Trophoblast cell (in vitro differentiated cells and primary cell): ENCODE measurements at regions not wholly inside any gene's neighbourhood (a gene's known extent, or its start where the extent isn't known, plus 50 kb on each side); places are given as distances from the start of the nearest gene placed in this dataset.
"Not testable (repeated sequence)": the region's sequence is repeated elsewhere in the genome, so short reads cannot be mapped to it uniquely, and the experiment has no call there.

ENCODE experiments used
- DNase-seq, 2 donors: peaks; one replicate each; pipeline ENCODE4 v3.0.0-alpha.2; 2016
- H2AFZ ChIP-seq: 2 replicates; pipeline ENCODE4 v1.6.1; 2013; ENCODE audit warnings: low read length, moderate library complexity, mild to moderate bottlenecking; ENCODE audit not compliant: insufficient read depth, poor library complexity
- H2AK5ac ChIP-seq: 2 replicates; pipeline ENCODE4 v1.6.1; 2013; ENCODE audit warnings: mild to moderate bottlenecking, low read length
- H2BK120ac ChIP-seq: 2 replicates; pipeline ENCODE4 v1.6.1; 2013; ENCODE audit warnings: low read length, mild to moderate bottlenecking, moderate library complexity; ENCODE audit not compliant: insufficient read depth, poor library complexity
- H2BK12ac ChIP-seq: 2 replicates; pipeline ENCODE4 v1.6.1; 2013; ENCODE audit warnings: mild to moderate bottlenecking, low read length, moderate library complexity
- H2BK5ac ChIP-seq: 2 replicates; pipeline ENCODE4 v1.6.1; 2013; ENCODE audit warnings: low read length, low read depth, moderate library complexity, mild to moderate bottlenecking; ENCODE audit not compliant: poor library complexity
- H3K14ac ChIP-seq: 2 replicates; pipeline ENCODE4 v1.6.1; 2013; ENCODE audit warnings: mild to moderate bottlenecking, low read length
- H3K18ac ChIP-seq: 2 replicates; pipeline ENCODE4 v1.6.1; 2013; ENCODE audit warnings: mild to moderate bottlenecking, low read length
- H3K23ac ChIP-seq: 2 replicates; pipeline ENCODE4 v1.6.1; 2013; ENCODE audit warnings: low read length
- H3K27ac ChIP-seq: 2 replicates; pipeline ENCODE4 v1.5.1; 2013; ENCODE audit warnings: low read depth, mild to moderate bottlenecking, inconsistent platforms, low read length, moderate library complexity
- H3K27me3 ChIP-seq: 2 replicates; pipeline ENCODE4 v1.6.1; 2013; ENCODE audit warnings: inconsistent platforms, mild to moderate bottlenecking, low read length, moderate library complexity; ENCODE audit not compliant: insufficient read depth
- H3K36me3 ChIP-seq, 2 experiments: 1 replicate in 1 of 2; 2 replicates in 1 of 2; pipeline ENCODE4 v1.6.1; 2013; ENCODE audit warnings: low read length in 2 of 2, mild to moderate bottlenecking in 2 of 2, moderate library complexity in 1 of 2; ENCODE audit not compliant: insufficient read depth in 2 of 2, control insufficient read depth in 1 of 2
- H3K4ac ChIP-seq: 2 replicates; pipeline ENCODE4 v1.6.1; 2013; ENCODE audit warnings: low read depth, mild to moderate bottlenecking, low read length, moderate library complexity
- H3K4me1 ChIP-seq, 2 experiments: 1 replicate in 1 of 2; 2 replicates in 1 of 2; pipeline ENCODE4 v1.6.1; 2013; ENCODE audit warnings: low read length in 2 of 2, mild to moderate bottlenecking in 2 of 2, moderate library complexity in 1 of 2; ENCODE audit not compliant: insufficient read depth in 2 of 2, control insufficient read depth in 1 of 2
- H3K4me2 ChIP-seq: 2 replicates; pipeline ENCODE4 v1.6.1; 2013; ENCODE audit warnings: inconsistent platforms, mild to moderate bottlenecking, low read length, moderate library complexity
- H3K4me3 ChIP-seq: 2 replicates; pipeline ENCODE4 v1.5.1; 2013; ENCODE audit warnings: mild to moderate bottlenecking, low read depth, low read length, inconsistent platforms
- H3K79me1 ChIP-seq: one replicate; pipeline ENCODE4 v1.6.1; 2013; ENCODE audit warnings: low read length
- H3K79me2 ChIP-seq: 2 replicates; pipeline ENCODE4 v1.6.1; 2013; ENCODE audit warnings: low read length, mild to moderate bottlenecking; ENCODE audit not compliant: control insufficient read depth, insufficient read depth, poor library complexity
- H3K9ac ChIP-seq: 2 replicates; pipeline ENCODE4 v1.6.1; 2013; ENCODE audit warnings: mild to moderate bottlenecking, low read length
- H3K9me3 ChIP-seq: 2 replicates; pipeline ENCODE4 v1.6.1; 2013; ENCODE audit warnings: low read depth, mild to moderate bottlenecking, control low read depth, inconsistent platforms, low read length; ENCODE audit not compliant: insufficient read depth
- H4K12ac ChIP-seq: 2 replicates; pipeline ENCODE4 v1.6.1; 2013; ENCODE audit warnings: low read depth, mild to moderate bottlenecking, low read length, moderate library complexity
- H4K8ac ChIP-seq: 2 replicates; pipeline ENCODE4 v1.6.1; 2013; ENCODE audit warnings: low read depth, mild to moderate bottlenecking, low read length, moderate library complexity
- H4K91ac ChIP-seq: one replicate; pipeline ENCODE4 v1.6.1; 2013; ENCODE audit warnings: low read depth, mild to moderate bottlenecking, low read length, moderate library complexity
- WGBS: extraction: QIAGEN DNeasy Blood & Tissue Kit; methylation state at CpG from one replicate; pipeline ENCODE4 v1.1.7; 2013; ENCODE audit warnings: missing lambda C conversion rate; ENCODE audit not compliant: insufficient read length, insufficient coverage; ENCODE audit errors: extremely low coverage; 5-methylcytosine and 5-hydroxymethylcytosine counted together

DNA sequence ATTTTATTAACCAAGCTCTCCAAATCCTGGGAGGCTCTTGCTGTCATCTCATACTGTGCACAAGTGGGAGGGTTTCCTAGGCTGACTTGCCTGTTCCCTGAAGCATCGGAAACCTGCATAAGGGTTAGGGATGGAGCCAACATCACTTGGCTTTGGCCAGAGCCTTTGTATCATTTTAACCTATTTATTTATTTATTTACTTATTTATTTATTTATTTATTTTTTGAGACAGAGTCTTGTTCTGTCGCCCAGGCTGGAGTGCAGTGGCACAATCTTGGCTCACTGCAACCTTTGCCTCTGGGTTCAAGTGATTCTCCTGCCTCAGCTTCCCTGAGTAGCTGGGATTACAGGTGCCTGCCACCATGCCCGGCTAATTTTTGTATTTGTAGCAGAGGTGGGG lies 645.9 kb downstream of the TYW1 start:
- H3K79me2 ChIP-seq, H3K27ac ChIP-seq, H4K12ac ChIP-seq, H2BK120ac ChIP-seq, DNase-seq, H3K18ac ChIP-seq, H2AFZ ChIP-seq, H3K36me3 ChIP-seq, H2BK5ac ChIP-seq, H3K4ac ChIP-seq, H4K91ac ChIP-seq, H3K9ac ChIP-seq, H3K4me3 ChIP-seq, H3K14ac ChIP-seq, H3K4me2 ChIP-seq, H3K23ac ChIP-seq, H3K9me3 ChIP-seq, H3K79me1 ChIP-seq, H2AK5ac ChIP-seq, H4K8ac ChIP-seq, H3K27me3 ChIP-seq, H2BK12ac ChIP-seq, H3K4me1 ChIP-seq: not testable (repeated sequence)
- no CpG with 5 or more reads among the region's 3 CpGs for WGBS

DNA sequence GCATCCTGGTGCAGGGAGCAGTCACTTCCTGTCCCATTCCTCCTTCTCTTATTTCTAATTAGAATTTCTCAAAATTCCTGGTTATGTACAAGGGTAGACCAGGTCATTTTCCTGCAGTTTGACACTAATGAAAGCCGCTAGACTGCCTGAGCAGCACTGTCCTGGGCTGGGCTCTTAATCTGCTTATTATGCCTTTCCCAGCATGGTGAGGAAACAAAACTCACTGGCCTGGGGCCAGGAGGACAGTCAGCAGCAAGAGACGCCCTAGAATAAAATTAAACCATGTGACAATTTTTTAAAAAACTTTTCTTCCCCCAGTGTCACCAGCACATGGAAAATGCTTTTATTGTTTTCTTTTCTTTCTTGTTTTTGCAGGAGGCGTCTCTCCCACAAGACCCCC lies 647.5 kb downstream of the TYW1 start:
- Histone ChIP-seq H2BK12ac (no peak overlapping the region), H3K79me2 (no peaks in the 10 kb centered on the region), H3K4me1 (no peaks in the 10 kb centered on the region), H3K9me3 (no peaks in the 10 kb centered on the region), H2BK5ac (no peak overlapping the region), H3K79me1 (no peaks in the 10 kb centered on the region), H3K4me3 (no peak overlapping the region), H4K8ac (no peak overlapping the region), H3K27ac (no peak overlapping the region), H4K12ac (no peak overlapping the region), H3K14ac (no peak overlapping the region), H3K18ac (no peak overlapping the region), H2AK5ac (no peak overlapping the region), H3K27me3 (no peaks in the 10 kb centered on the region), H4K91ac (no peak overlapping the region), H3K9ac (no peak overlapping the region), H3K4me2 (no peak overlapping the region), H3K23ac (no peak overlapping the region), H2BK120ac (no peak overlapping the region), H3K4ac (no peak overlapping the region), H3K36me3 (no peaks in the 10 kb centered on the region), H2AFZ (no peak overlapping the region)
- no CpG with 5 or more reads among the region's 3 CpGs for WGBS
- no peak for DNase-seq

DNA sequence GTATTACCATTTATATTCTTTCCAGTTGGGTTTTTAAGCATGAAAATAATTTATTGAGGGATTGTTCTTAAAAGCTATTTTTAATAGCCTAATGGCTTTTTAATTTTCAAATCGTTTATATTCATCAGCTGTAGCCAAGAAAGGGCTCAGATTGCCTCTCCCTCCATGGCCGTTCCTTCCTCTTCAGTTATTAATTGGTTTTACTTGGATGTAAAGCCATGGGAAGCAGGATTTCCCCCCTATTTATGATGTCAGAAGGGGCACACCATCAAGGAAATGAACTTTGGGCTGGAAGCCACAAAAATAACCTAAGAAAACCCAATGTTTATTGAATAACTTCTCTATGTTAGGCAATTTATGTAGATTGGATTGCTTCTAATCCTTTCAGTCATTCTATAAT lies 656.3 kb downstream of the TYW1 start:
- no CpG with 5 or more reads among the region's 2 CpGs for WGBS
- H3K79me2 ChIP-seq = no peaks in the 10 kb centered on the region
- H3K4ac ChIP-seq = no peak overlapping the region

DNA sequence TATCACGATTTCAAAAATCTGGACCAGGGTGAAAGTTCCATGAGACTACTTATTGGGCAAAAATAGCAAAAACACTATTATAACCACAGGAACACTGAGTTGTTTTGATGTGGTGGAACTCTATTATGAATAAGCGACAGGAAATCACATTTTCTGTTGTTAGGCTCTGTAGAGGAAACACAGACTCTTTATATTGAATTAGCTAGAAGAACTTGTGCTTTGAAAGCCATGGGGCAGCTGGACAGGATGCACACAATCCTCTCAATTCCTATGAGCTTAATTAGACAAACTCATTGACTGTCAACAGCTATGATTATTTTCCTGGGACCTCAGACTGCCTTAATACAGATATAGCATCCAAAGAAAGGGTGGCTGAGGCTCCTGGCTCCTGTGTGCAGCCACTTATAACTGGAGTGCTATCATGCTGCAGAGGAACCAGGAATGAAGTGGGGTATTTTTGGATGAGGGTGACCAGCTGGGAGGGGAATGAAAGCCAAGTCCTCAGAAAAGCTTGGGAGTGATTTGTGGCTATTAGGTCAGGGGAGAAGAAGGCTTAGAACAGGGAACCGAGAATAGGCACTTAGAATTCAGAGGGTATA lies 657.3 kb downstream of the TYW1 start:
- Histone ChIP-seq H3K18ac (no peak overlapping the region), H2BK12ac (no peak overlapping the region), H3K27me3 (no peaks in the 10 kb centered on the region), H2BK120ac (no peak overlapping the region), H3K14ac (no peak overlapping the region), H3K4me1 (peaks cover 0 to 3% of the 10 kb centered on the region in 2 experiments), H3K9ac (no peak overlapping the region), H2AK5ac (no peak overlapping the region), H4K12ac (no peak overlapping the region), H4K8ac (no peak overlapping the region), H3K9me3 (no peaks in the 10 kb centered on the region), H3K79me2 (no peaks in the 10 kb centered on the region), H3K36me3 (no peaks in the 10 kb centered on the region), H3K23ac (no peak overlapping the region), H2BK5ac (no peak overlapping the region), H4K91ac (no peak overlapping the region), H3K4me2 (no peak overlapping the region), H3K4ac (no peak overlapping the region), H3K4me3 (no peak overlapping the region), H2AFZ (no peak overlapping the region), H3K79me1 (no peaks in the 10 kb centered on the region), H3K27ac (no peak overlapping the region)
- no CpG with 5 or more reads among the region's 3 CpGs for WGBS
- no peak for DNase-seq

More for the DNA sequence above, 656.3 kb downstream of the TYW1 start:
- Histone ChIP-seq H3K4me2 (no peak overlapping the region), H3K23ac (no peak overlapping the region), H2BK12ac (no peak overlapping the region), H4K8ac (no peak overlapping the region), H4K91ac (no peak overlapping the region), H3K9me3 (no peaks in the 10 kb centered on the region), H2BK5ac (no peak overlapping the region), H2AFZ (no peak overlapping the region), H3K18ac (no peak overlapping the region), H3K4me3 (no peak overlapping the region), H3K27me3 (no peaks in the 10 kb centered on the region), H3K79me1 (no peaks in the 10 kb centered on the region), H3K36me3 (no peaks in the 10 kb centered on the region), H2BK120ac (no peak overlapping the region), H3K27ac (no peak overlapping the region), H3K14ac (no peak overlapping the region), H3K4me1 (peaks cover 0 to 3% of the 10 kb centered on the region in 2 experiments), H4K12ac (no peak overlapping the region), H3K9ac (no peak overlapping the region), H2AK5ac (no peak overlapping the region)
- no peak for DNase-seq
